Gastrocnemius medialis (tissue), 4 donors: ENCODE measurements at regions not wholly inside any gene's neighbourhood (a gene's known extent, or its start where the extent isn't known, plus 50 kb on each side); places are given as distances from the start of the nearest gene placed in this dataset.

ENCODE experiments used
- CTCF ChIP-seq, 5 experiments: fragments of 450-650 bp in 3 of 5; fragments of 200-600 bp in 2 of 5; sonication (generic) in 2 of 5; IDR thresholded peaks in 4 of 5; conservative IDR thresholded peaks in 1 of 5; 1 replicate in 4 of 5; 2 replicates in 1 of 5; pipeline ENCODE4 v1.5.1; 2016 to 2019; ENCODE audit warnings: antibody characterized with exemption in 5 of 5, mild to moderate bottlenecking in 3 of 5, moderate library complexity in 3 of 5
- POLR2A ChIP-seq, 2 donors: fragments of 450-650 bp; IDR thresholded peaks; one replicate each; pipeline ENCODE4 v1.6.1; 2017; ENCODE audit warnings: antibody characterized with exemption in 2 of 2, mild to moderate bottlenecking in 2 of 2, moderate library complexity in 2 of 2

GRCh38 chr20:40192529-40192928 is 496.5 kb downstream of the MAFB start:
- no peak for TF ChIP-seq CTCF (IDR thresholded peaks at IDR 0.05 in 4 of 5, conservative IDR thresholded peaks at IDR 0.05 in 1 of 5)
- no peak for TF ChIP-seq POLR2A (IDR thresholded peaks at IDR 0.05)
